Mucosa of descending colon (tissue), 3 donors: ENCODE measurements at regions not wholly inside any gene's neighbourhood (a gene's known extent, or its start where the extent isn't known, plus 50 kb on each side); places are given as distances from the start of the nearest gene placed in this dataset.
A peak's percentile ranks its signal among the peaks of the same experiment; 100 is the strongest.

Experiments used
- ATAC-seq: fragments of 200-7000 bp; cut with Tn5 transposase; one replicate; pipeline ENCODE4 v1.9.1; 2020; ENCODE audit warnings: mild to moderate bottlenecking, moderate library complexity
- DNase-seq, 3 donors: peaks; one replicate each; pipeline ENCODE4 v3.0.0-alpha.2; 2020
- H3K36me3 ChIP-seq: fragments of 200-600 bp; one replicate; pipeline ENCODE4 v1.8.0; 2021; ENCODE audit warnings: low read depth, mild to moderate bottlenecking
- H3K4me1 ChIP-seq: fragments of 200-600 bp; one replicate; pipeline ENCODE4 v1.8.0; 2021; ENCODE audit warnings: low read depth, mild to moderate bottlenecking
- H3K4me3 ChIP-seq: fragments of 200-600 bp; one replicate; pipeline ENCODE4 v1.8.0; 2021; ENCODE audit warnings: mild to moderate bottlenecking
- H3K9me3 ChIP-seq: fragments of 200-600 bp; one replicate; pipeline ENCODE4 v1.8.0; 2021; ENCODE audit warnings: mild to moderate bottlenecking
- intact Hi-C, 2 donors: fragments of 100-400 bp; cut with DNase I in 1 of 2; cut with micrococcal nuclease in 1 of 2; formaldehyde crosslinking; loops; one replicate each; pipeline versions ENCODE4 v1.11.0 to v1.11.1; 2022; cut with DNase I, micrococcal nuclease
- TF ChIP-seq, protein P1 (sequence below): fragments of 200-600 bp; IDR thresholded peaks from one replicate; pipeline ENCODE4 v1.8.0; 2022; ENCODE audit warnings: antibody characterized with exemption, mild to moderate bottlenecking
- donor health status: DM: no; HTN: no; CAD: no; lungs with moderate emphysema.
- donor health status: DM: no; HTN: no; CAD: no.
- donor health status: DM: no; HTN: yes; CAD: no.

DNA sequence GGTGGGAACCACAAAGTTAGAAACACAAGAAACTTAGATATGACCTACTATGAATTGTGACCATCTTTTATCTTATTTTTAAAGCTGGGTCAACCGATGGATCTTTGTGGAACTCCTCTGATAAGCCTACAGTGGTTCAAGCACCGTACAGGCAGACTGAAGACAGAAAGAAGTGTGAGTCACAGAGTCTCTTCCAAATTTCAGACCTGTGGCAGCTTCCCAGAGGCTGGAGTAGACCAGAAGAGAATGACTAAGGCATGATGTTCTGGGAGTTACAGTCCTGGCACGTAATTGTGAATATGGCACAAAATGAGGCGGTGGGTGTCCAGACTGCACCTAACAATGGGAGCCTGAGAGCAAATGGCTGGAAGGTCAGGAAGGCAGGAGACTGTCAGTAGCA, 70.0 kb downstream of the LMO4 start:
- H3K4me1 ChIP-seq: no peaks in the 10 kb centered on the region
- no peak for DNase-seq
- intact Hi-C loops: no loop called here
- no peak overlapping the region for H3K4me3 ChIP-seq
- H3K9me3 ChIP-seq: no peaks in the 10 kb centered on the region
- TF ChIP-seq, protein P1, sequence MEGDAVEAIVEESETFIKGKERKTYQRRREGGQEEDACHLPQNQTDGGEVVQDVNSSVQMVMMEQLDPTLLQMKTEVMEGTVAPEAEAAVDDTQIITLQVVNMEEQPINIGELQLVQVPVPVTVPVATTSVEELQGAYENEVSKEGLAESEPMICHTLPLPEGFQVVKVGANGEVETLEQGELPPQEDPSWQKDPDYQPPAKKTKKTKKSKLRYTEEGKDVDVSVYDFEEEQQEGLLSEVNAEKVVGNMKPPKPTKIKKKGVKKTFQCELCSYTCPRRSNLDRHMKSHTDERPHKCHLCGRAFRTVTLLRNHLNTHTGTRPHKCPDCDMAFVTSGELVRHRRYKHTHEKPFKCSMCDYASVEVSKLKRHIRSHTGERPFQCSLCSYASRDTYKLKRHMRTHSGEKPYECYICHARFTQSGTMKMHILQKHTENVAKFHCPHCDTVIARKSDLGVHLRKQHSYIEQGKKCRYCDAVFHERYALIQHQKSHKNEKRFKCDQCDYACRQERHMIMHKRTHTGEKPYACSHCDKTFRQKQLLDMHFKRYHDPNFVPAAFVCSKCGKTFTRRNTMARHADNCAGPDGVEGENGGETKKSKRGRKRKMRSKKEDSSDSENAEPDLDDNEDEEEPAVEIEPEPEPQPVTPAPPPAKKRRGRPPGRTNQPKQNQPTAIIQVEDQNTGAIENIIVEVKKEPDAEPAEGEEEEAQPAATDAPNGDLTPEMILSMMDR: no peak
- no peak for ATAC-seq
- H3K36me3 ChIP-seq: no peaks in the 10 kb centered on the region

DNA sequence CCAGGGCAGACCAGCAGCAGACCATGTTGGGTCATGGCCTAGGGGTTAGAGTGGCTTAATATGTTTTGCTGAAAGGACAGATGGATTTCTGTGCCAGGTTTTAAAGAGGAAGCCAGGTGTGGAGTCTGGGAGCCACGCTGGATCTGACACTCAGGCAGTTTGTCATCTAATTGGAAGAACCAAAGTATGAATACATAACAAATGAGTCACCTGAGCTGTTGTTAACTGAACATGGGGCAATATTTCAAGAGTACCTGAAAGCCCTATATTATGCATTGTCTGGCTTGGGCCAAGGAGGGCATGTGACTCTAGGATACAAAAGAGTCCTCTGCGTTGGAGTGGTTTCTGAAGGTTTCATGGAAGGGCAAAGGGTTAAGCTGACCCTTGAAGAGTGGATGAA, 70.6 kb downstream of the LMO4 start:
- TF ChIP-seq, protein P1: no peak
- Histone ChIP-seq H3K36me3 (no peaks in the 10 kb centered on the region), H3K9me3 (no peaks in the 10 kb centered on the region), H3K4me3 (no peak overlapping the region), H3K4me1 (no peaks in the 10 kb centered on the region)
- ATAC-seq (peak; percentile 86), DNase-seq (no peak)
- intact Hi-C loops: no loop called here

DNA sequence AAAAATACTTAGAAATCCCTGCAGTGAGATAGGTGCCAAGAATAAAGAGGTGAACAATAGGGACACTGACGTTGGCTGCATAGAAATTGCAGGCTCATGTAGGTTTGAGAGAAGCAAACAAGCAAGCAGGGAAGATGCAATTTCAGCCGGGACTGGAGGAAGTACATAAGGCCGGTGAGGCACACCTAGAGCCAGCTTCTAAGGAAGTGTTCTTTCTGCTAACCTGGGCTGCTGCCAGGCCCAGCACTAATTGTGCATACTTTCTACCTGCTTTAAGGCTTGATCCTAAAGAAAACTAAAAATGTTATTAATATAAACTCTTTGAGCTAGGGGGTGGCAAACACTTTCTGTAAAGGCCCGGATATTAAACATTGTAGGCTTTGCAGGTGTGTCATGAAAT, 71.0 kb downstream of the LMO4 start:
- Histone ChIP-seq H3K9me3 (no peaks in the 10 kb centered on the region), H3K4me3 (no peak overlapping the region), H3K4me1 (no peaks in the 10 kb centered on the region), H3K36me3 (no peaks in the 10 kb centered on the region)
- intact Hi-C loops: no loop called here
- peak; percentile 53 to 61 (median 56) for DNase-seq
- TF ChIP-seq, protein P1: no peak
- ATAC-seq: peak; percentile 89

DNA sequence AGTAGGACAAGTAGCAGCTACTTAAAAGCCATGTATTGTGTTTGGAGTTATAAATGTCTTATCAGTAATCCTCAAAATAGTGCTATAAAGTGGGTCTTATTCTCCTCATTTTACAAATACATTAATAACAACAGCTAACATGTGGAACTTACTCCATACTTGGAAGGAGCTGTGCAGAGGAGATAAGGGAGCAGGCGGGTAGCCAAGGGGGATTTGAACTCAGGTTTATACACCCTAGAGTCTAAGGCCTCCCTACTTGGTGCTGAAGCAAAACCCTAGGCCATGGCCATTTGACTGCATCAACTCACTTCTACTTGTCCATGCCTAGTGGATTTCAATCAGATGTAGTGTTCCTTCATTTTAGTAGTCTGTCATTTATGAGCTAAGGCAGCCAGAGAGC, 72.1 kb downstream of the LMO4 start:
- H3K9me3 ChIP-seq: no peaks in the 10 kb centered on the region
- H3K4me1 ChIP-seq: no peaks in the 10 kb centered on the region
- ATAC-seq (no peak), DNase-seq (no peak)
- no peaks in the 10 kb centered on the region for H3K36me3 ChIP-seq
- H3K4me3 ChIP-seq: no peak overlapping the region
- TF ChIP-seq, protein P1: no peak
- intact Hi-C loops: no loop called here

DNA sequence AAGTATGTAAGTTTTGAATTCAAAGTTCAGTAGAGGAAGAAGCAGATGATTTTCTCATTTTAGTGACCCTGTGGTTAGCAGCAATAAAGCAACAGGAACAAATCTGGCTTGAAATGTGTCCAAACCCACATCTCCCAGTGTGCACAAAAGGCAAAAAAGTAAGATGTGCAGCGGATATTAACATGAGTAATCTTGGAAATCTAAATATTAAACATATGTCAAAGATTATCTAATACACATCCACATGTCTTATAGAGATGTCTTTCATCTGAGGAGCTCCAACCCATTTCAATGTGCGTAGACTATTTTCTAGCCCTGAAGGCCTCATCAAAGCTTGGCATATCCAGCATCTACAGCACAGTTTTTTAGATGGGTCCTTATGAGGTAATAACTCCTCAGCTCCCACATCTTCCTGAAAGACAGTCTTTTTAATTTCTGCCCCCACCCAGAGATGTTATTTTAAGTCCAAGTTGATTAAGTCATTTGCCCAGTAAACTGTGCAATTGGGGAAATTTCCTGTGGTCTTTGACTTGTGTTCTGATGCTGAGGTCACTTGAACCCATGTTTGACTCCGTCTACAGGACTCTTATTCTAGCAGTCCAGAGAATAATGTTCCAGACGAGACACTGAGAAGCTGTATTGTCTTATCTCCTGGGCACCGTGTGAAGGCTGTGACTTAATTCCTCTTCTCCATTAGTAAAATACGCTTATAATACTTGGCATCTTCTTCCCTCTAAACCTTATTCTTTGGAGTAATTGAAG, 73.7 kb downstream of the LMO4 start:
- Histone ChIP-seq H3K4me3 (no peak overlapping the region), H3K4me1 (no peaks in the 10 kb centered on the region), H3K36me3 (no peaks in the 10 kb centered on the region), H3K9me3 (no peaks in the 10 kb centered on the region)
- TF ChIP-seq, protein P1: no peak
- intact Hi-C loops: no loop called here
- ATAC-seq: no peak
- no peak for DNase-seq
